Duodenal mucosa (tissue), 2 donors: ENCODE measurements at regions not wholly inside any gene's neighbourhood (a gene's known extent, or its start where the extent isn't known, plus 50 kb on each side); places are given as distances from the start of the nearest gene placed in this dataset.

Experiments used
- H3K27ac ChIP-seq: one replicate; pipeline ENCODE4 v1.7.0; 2013; ENCODE audit warnings: low read depth, low read length
- H3K27me3 ChIP-seq, 2 donors: one replicate each; pipeline ENCODE4 v1.7.0; 2013; ENCODE audit warnings: low read length in 2 of 2, control low read depth in 1 of 2; ENCODE audit not compliant: insufficient read depth in 2 of 2, control insufficient read depth in 1 of 2
- H3K36me3 ChIP-seq, 2 donors: one replicate each; pipeline ENCODE4 v1.7.0; 2013; ENCODE audit warnings: low read length in 2 of 2, control low read depth in 1 of 2; ENCODE audit not compliant: insufficient read depth in 2 of 2, control insufficient read depth in 1 of 2
- H3K4me1 ChIP-seq, 2 donors: one replicate each; pipeline ENCODE4 v1.7.0; 2013; ENCODE audit warnings: low read length in 2 of 2, control low read depth in 1 of 2; ENCODE audit not compliant: insufficient read depth in 2 of 2, control insufficient read depth in 1 of 2
- H3K4me3 ChIP-seq, 2 donors: one replicate each; pipeline ENCODE4 v1.7.0; 2013; ENCODE audit warnings: low read length in 2 of 2, low read depth in 1 of 2
- H3K9ac ChIP-seq, 2 donors: one replicate each; pipeline ENCODE4 v1.7.0; 2013; ENCODE audit warnings: low read length in 2 of 2, low read depth in 1 of 2
- H3K9me3 ChIP-seq, 2 donors: one replicate each; pipeline ENCODE4 v1.7.0; 2013; ENCODE audit warnings: low read length in 2 of 2, control low read depth in 1 of 2; ENCODE audit not compliant: control insufficient read depth in 1 of 2

DNA sequence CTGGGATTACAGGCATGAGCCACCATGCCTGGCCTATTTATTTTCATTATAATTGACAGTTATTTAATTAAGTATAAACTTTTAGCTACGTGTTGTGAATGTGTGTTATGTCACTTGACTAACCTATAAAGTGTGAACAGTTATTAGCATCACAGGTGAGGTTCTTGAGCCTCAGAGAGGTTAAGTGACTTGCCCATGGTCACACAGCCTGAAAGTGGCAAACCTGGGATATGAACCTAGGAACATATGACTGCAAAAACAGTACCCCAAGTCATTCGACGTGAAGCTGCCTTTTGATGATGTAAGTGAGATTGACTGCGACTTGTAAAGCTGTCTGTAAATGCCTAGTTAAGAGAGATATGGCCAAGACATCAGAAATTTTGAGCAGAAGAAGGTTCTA lies 77.9 kb upstream of the SALL4 start:
- H3K36me3 ChIP-seq, result no peaks in the 10 kb centered on the region
- H3K9me3 ChIP-seq, result no peaks in the 10 kb centered on the region

DNA sequence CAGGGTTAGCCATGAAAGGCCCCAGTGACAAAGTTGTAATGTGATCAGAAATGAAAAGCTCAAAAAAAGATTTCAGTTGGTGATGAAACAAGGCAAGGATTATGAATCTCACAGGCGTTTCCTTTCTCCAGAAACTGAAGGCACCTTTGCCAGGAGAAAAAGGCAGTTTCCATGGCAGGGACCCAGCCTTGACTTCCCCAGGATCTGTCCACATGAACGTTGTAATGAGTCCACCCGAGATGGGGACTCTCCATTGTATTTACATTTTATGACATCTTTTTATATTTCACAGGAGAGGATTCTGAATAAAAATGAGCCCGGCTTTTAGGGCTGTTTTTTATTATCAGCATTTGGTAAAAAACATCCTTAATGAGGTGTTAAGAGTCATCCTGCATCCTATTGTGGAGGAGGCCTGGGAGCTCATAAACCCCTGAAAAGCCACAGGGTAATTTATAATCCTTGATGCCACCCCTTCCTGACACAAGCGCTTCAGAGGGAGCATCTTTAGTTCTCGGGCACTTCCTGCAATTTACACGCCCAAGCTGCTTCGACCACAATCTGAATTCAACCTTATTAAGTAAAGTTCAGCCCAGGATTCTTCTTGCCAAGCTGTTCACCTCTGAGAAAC lies 74.1 kb upstream of the SALL4 start:
- H3K27ac ChIP-seq, result no peak overlapping the region
- H3K36me3 ChIP-seq, result no peaks in the 10 kb centered on the region
- H3K4me1 ChIP-seq, result no peaks in the 10 kb centered on the region
- no peaks in the 10 kb centered on the region for H3K9me3 ChIP-seq
- no peak overlapping the region for H3K4me3 ChIP-seq
- no peaks in the 10 kb centered on the region for H3K27me3 ChIP-seq
- no peak overlapping the region for H3K9ac ChIP-seq

More for the DNA sequence above, 77.9 kb upstream of the SALL4 start:
- no peak overlapping the region for H3K27ac ChIP-seq
- no peak overlapping the region for H3K4me3 ChIP-seq
- H3K4me1 ChIP-seq, result no peaks in the 10 kb centered on the region
- H3K9ac ChIP-seq, result no peak overlapping the region
- H3K27me3 ChIP-seq, result no peaks in the 10 kb centered on the region

DNA sequence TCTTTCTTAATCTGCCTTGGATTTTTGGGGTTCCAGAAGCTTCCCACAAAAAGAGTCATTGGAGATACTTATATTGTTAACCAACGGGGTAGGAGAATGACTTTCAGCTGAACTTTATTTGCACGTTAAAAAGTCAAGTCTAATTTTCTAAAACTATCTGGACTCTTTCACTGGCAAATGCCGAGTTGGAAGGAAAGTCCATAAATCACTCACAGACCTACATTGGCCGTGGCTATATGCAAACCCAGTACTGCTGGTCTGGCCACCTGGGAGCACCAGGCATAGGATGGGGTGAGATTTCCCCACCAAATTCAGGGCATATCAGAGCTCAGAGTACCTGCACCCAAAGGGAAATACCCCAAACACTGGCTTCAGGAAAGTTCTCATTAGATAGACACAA lies 71.3 kb upstream of the SALL4 start:
- no peaks in the 10 kb centered on the region for H3K36me3 ChIP-seq

DNA sequence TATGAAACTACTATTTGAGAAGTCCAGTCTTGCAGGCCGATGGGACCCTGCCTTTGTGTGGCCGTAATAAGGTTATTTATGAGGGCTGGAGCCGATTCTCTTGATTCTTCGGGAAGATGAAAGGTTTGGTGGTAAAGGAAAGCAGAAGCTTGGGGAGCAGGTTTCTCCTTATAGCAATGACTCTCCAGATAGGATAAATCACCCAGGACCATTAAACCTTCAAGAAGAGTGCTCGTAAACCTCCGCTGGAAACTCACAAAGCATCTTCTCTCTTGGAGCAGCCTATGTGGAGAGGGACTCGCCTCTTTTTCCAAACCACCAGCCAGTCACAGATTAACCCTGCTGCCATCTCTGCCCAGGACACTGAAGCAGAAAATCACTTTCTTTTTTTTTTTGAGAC lies 69.6 kb upstream of the SALL4 start:
- Histone ChIP-seq H3K27ac (no peak overlapping the region), H3K4me1 (no peaks in the 10 kb centered on the region), H3K27me3 (no peaks in the 10 kb centered on the region), H3K9me3 (no peaks in the 10 kb centered on the region), H3K9ac (no peak overlapping the region), H3K36me3 (no peaks in the 10 kb centered on the region), H3K4me3 (no peak overlapping the region)

More for the DNA sequence above, 71.3 kb upstream of the SALL4 start:
- no peak overlapping the region for H3K4me3 ChIP-seq
- no peaks in the 10 kb centered on the region for H3K4me1 ChIP-seq
- no peak overlapping the region for H3K9ac ChIP-seq
- no peaks in the 10 kb centered on the region for H3K27me3 ChIP-seq
- no peak overlapping the region for H3K27ac ChIP-seq
- H3K9me3 ChIP-seq, result no peaks in the 10 kb centered on the region

DNA sequence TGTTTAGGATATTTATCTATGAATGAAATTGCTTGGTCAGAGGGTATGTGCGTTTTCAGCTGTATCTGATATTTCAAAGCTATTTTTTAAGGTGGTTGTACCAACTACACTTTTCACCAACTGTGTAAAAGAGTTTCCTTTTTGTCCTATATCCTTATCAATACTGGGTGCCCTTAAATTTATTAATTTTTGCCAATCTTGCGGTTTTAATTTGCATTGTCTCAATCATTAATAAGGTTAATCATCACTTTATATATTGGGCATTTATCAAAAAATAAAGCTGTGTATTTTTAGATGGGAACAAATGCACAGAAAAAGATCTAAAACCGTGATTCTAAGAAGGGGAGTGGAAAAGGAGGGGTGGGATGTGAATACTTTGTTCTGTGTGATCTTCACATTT lies 66.7 kb upstream of the SALL4 start:
- Histone ChIP-seq H3K4me3 (no peak overlapping the region), H3K9ac (no peak overlapping the region), H3K4me1 (no peaks in the 10 kb centered on the region), H3K36me3 (no peaks in the 10 kb centered on the region), H3K9me3 (no peaks in the 10 kb centered on the region), H3K27ac (no peak overlapping the region), H3K27me3 (no peaks in the 10 kb centered on the region)

DNA sequence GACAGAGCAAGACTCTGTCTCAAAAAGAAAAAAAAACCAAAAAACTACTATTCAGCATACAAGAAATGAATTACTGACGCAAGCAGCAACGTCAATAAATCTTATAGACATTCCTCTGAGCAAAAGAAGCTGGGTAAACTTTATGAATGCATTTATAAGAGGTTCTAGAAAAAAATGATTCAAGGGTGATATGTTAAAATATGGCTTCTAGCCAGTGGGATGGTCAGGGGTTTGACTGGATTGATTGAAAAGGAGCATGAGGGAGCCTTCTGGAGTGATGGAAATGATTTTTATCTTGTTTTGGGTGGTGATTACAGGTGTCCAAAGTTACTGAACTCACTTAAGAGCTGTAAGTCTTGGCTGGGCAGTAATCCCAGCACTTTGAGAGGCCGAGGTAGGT lies 64.9 kb upstream of the SALL4 start:
- peaks cover 0 to 4% of the 10 kb centered on the region in 2 donors for H3K27me3 ChIP-seq
- no peaks in the 10 kb centered on the region for H3K9me3 ChIP-seq
- H3K36me3 ChIP-seq, result no peaks in the 10 kb centered on the region
- H3K9ac ChIP-seq, result no peak overlapping the region
- H3K27ac ChIP-seq, result no peak overlapping the region
- H3K4me1 ChIP-seq, result no peaks in the 10 kb centered on the region
- H3K4me3 ChIP-seq, result no peak overlapping the region

DNA sequence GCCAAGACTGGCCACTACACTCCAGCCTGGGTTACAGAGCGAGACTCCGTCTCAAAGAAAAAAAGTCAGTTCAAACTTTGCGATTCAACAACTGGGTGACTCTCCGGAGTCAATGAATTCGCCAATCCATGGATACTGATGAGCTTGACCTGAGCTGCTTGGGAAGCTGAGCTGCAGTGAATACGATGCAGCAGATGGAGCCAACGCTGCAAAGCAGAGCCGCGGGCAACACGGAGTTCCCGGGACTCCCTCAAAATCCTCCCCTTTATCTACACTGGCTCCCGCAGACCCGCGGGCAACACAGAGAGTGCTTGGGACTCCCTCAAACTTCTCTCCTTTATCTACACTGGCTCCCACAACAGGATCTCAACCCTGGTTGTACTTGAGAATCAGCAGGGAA lies 62.6 kb upstream of the SALL4 start:
- H3K27me3 ChIP-seq, result peaks cover 5 to 11% of the 10 kb centered on the region in 2 donors
- peaks cover 5 to 6% of the 10 kb centered on the region in 2 donors for H3K4me1 ChIP-seq
- H3K36me3 ChIP-seq, result no peaks in the 10 kb centered on the region
- no peak overlapping the region for H3K9ac ChIP-seq
- H3K9me3 ChIP-seq, result no peaks in the 10 kb centered on the region
- H3K27ac ChIP-seq, result no peak overlapping the region
- H3K4me3 ChIP-seq, result no peak overlapping the region

DNA sequence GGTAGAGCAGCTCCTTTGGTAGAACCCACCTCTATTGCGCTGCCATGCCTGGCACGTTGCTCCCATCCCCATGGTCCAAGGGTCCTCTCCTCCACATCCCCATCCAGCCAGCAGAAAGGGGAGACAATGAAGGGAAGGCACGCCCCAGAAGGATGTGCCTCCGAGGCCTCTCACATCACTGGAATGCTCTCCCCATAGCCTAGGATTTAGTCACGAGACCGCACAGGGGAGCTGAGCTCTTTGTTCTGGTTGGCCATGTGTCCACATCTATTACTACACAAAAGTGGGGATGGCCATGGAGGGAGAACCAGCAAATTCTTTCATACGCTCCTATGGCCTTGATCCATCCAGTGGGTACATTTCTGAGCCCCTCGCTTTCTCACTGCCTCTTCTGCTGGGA lies 60.5 kb upstream of the SALL4 start:
- no peak overlapping the region for H3K9ac ChIP-seq
- no peak overlapping the region for H3K27ac ChIP-seq
- peaks cover 10 to 11% of the 10 kb centered on the region in 2 donors for H3K4me1 ChIP-seq
- no peaks in the 10 kb centered on the region for H3K36me3 ChIP-seq
- no peak overlapping the region for H3K4me3 ChIP-seq
- H3K9me3 ChIP-seq, result no peaks in the 10 kb centered on the region
- peaks cover 5 to 11% of the 10 kb centered on the region in 2 donors for H3K27me3 ChIP-seq

DNA sequence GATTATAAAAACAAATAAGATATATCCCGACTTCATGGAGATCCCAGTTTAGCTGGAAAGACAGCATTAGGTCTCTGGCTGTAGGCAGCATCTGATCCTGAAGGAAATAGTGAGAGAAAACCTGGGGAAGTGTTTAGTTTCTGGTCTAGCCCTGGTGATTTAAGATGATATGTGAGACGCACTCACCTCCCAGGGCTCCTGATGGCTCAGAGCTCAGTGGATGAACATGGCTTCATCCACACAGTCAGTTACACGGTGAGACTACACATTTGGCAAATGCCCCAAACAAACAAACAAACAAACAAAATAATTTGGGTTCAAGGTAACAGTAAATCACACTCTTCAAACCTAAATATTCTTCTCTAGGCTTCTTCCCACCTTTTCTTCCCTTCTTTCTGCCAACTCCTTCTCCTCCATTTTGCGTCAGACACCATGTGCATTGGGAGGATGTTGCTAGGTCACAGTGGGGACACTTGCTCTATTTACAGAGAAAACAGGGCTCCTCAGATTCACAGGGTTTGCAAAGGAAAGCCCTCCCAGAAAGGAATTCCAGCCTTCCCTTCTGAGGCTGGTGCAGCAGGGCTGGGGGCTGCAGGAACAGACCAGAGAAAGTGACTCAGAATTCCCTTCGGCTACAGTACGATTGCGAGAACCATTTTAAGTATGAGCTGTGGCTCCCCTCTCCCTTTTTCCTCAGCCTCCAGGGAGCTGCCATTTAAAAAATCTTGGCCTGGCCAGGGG lies 59.6 kb upstream of the SALL4 start:
- peaks cover 10 to 11% of the 10 kb centered on the region in 2 donors for H3K4me1 ChIP-seq
- no peaks in the 10 kb centered on the region for H3K9me3 ChIP-seq
- no peaks in the 10 kb centered on the region for H3K36me3 ChIP-seq
- no peak overlapping the region for H3K27ac ChIP-seq
- peaks cover 5 to 11% of the 10 kb centered on the region in 2 donors for H3K27me3 ChIP-seq
- H3K4me3 ChIP-seq, result no peak overlapping the region
- H3K9ac ChIP-seq, result no peak overlapping the region

DNA sequence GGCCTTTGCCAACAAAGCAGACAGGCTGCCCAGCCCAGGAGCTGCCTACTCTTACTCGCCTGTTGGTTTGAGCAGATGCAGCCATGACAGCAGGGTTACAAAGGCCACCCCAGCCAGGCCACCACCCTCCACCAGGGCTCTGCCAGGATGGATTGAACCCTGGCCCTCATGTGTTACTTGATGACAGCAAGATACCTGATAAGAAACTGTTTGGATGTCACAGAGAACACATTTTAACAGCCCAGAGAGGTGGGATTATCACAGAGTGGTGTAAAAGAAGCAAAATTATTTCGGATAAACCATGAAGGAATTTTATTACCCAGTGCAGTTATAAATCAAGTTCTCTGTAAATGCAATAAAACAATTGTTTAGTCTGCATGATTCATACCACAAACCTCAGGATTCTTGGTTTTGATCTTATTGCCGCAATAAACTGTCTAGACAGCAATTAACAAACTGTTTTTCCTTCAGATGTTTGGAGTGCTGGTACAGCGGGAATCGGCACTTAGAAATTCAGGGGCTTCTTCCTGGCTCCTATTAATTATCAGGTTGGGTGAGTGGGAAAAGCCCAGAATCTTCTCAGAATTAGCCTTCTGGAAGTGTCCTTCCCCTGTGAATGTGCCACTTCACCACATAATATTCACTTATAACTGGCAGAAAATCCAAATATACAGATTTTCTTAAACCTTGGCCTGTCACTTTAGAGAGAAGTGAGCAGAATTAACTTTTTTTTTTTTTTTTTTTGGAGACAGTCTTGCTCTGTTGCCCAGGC lies 58.0 kb upstream of the SALL4 start:
- Histone ChIP-seq H3K27ac (no peak overlapping the region), H3K9ac (no peak overlapping the region), H3K9me3 (no peaks in the 10 kb centered on the region), H3K4me3 (no peak overlapping the region), H3K4me1 (peaks cover 10 to 11% of the 10 kb centered on the region in 2 donors), H3K27me3 (peaks cover 5 to 11% of the 10 kb centered on the region in 2 donors), H3K36me3 (no peaks in the 10 kb centered on the region)
